GM03348 (cell line): ENCODE measurements at regions not wholly inside any gene's neighbourhood (a gene's known extent, or its start where the extent isn't known, plus 50 kb on each side); places are given as distances from the start of the nearest gene placed in this dataset.

Source experiments
- DNase-seq: peaks from one replicate; pipeline ENCODE4 v3.0.0; 2012; ENCODE audit warnings: low spot score

GRCh38 chr5:143497749-143498148 is 94.3 kb upstream of the NR3C1 start:
- no peak for DNase-seq

GRCh38 chr5:143496943-143497342 is 93.5 kb upstream of the NR3C1 start:
- DNase-seq: no peak

- peak; percentile 30 for DNase-seq
These were observed 92.4 kb upstream of the NR3C1 start for GRCh38 chr5:143495821-143496275.

- peak; percentile 42 for DNase-seq
These were observed 91.6 kb upstream of the NR3C1 start for GRCh38 chr5:143495110-143495509.

- DNase-seq: no peak
These were observed 91.1 kb upstream of the NR3C1 start for GRCh38 chr5:143494595-143494994.

- peak; percentile 42 for DNase-seq
These were observed 90.7 kb upstream of the NR3C1 start for GRCh38 chr5:143494162-143494561.

GRCh38 chr5:143492783-143493182 is 89.3 kb upstream of the NR3C1 start:
- DNase-seq: no peak

- DNase-seq: no peak
These were observed 88.2 kb upstream of the NR3C1 start for GRCh38 chr5:143491646-143492045.

- DNase-seq: no peak
These were observed 84.9 kb upstream of the NR3C1 start for GRCh38 chr5:143488381-143488780.

- no peak for DNase-seq
These were observed 81.1 kb upstream of the NR3C1 start for GRCh38 chr5:143484601-143485000.

- DNase-seq: peak; percentile 11
These were observed 78.4 kb upstream of the NR3C1 start for GRCh38 chr5:143481697-143482531.

GRCh38 chr5:143480001-143480400 is 76.5 kb upstream of the NR3C1 start:
- DNase-seq: no peak

GRCh38 chr5:143479394-143479793 is 75.9 kb upstream of the NR3C1 start:
- no peak for DNase-seq

GRCh38 chr5:143476601-143477211 is 73.2 kb upstream of the NR3C1 start:
- no peak for DNase-seq

GRCh38 chr5:143474616-143475015 is 71.1 kb upstream of the NR3C1 start:
- DNase-seq: peak; percentile 19

GRCh38 chr5:143473481-143473880 is 70.0 kb upstream of the NR3C1 start:
- DNase-seq: no peak

GRCh38 chr5:143472576-143472975 is 69.1 kb upstream of the NR3C1 start:
- no peak for DNase-seq

GRCh38 chr5:143471666-143472464 is 68.4 kb upstream of the NR3C1 start:
- DNase-seq: no peak

- DNase-seq: peak; percentile 44
These were observed 67.6 kb upstream of the NR3C1 start for GRCh38 chr5:143471041-143471509.

GRCh38 chr5:143470120-143470519 is 66.6 kb upstream of the NR3C1 start:
- no peak for DNase-seq

- no peak for DNase-seq
These were observed 65.6 kb upstream of the NR3C1 start for GRCh38 chr5:143469125-143469524.

GRCh38 chr5:143466632-143467031 is 63.1 kb upstream of the NR3C1 start:
- DNase-seq: no peak
